GM19023 (cell line): ENCODE measurements at regions not wholly inside any gene's neighbourhood (a gene's known extent, or its start where the extent isn't known, plus 50 kb on each side); places are given as distances from the start of the nearest gene placed in this dataset.
"Not testable (repeated sequence)": the region's sequence is repeated elsewhere in the genome, so short reads cannot be mapped to it uniquely, and the experiment has no call there.

Experiments used
- ATAC-seq: cut with Tn5 transposase; IDR thresholded peaks from one replicate; pipeline ENCODE4 v1.9.1; 2021; ENCODE audit warnings: mild to moderate bottlenecking, moderate library complexity; ENCODE audit not compliant: unreplicated experiment

- ATAC-seq, result no peak
Measured at GRCh38 chr5:116953251-116953930, 378.8 kb upstream of the SEMA6A start.

DNA sequence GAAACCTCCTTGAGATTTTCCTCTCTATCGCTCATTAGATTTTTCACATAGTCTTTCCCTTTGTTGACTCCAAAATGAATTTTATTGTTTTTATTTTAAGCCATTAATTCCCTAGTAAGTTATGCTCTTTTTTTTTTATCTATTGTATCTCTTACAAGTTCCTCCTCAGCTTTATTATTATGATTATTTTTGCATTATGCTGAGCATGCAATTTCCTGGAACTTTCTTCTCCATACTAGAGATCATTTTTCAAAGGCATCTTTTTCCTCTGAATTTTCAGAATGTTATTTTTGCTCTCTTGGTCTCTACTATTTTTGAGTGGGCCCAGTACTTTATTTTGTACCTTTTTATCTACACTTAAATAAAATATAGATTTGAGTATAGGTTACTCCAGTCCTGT, 376.6 kb upstream of the SEMA6A start:
- ATAC-seq, result no peak

- ATAC-seq, result peak; percentile 100
Measured at GRCh38 chr5:116947691-116948528, 373.3 kb upstream of the SEMA6A start.

GRCh38 chr5:116945613-116946382, 371.2 kb upstream of the SEMA6A start:
- not testable (repeated sequence) for ATAC-seq

DNA sequence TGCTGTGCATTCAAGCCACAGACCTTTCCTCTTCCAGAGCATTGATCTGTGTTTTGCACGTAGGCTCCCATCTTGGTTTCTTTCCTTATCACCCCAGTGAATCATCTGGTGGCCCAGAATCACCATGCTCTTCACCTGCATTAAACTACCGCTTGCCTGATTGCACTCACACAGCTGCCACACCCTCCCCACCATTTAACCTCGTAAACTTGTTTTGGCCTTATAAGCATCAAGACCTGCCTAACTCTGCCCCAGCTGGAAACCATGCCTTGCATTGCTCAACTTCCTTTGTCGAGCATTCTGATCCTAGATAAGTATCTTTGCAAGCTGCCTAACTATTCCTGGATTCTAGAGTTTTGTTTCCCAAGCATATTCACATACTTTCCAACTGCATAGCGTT, 369.6 kb upstream of the SEMA6A start:
- no peak for ATAC-seq

GRCh38 chr5:116942622-116943021, 368.0 kb upstream of the SEMA6A start:
- no peak for ATAC-seq

DNA sequence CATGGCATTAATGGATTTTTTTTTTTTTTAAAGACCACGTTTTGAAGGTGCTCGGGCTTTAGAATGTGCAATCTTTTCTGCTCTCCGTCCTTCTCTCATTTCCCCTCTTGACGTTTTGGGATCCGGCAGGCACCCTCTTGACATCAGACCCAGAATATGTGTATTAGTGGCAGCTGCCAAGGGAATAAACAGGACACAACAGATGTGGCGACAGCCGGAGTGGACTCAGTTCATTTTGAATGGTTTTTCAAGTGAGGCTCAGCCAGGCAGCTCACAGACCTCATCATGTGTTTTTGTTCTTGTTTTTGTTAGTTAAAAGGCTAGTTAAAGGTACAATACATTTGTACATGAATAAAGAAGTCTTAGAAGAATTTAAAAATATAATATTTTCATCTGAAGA, 365.0 kb upstream of the SEMA6A start:
- ATAC-seq, result no peak

GRCh38 chr5:116938488-116938887, 363.9 kb upstream of the SEMA6A start:
- ATAC-seq, result no peak

DNA sequence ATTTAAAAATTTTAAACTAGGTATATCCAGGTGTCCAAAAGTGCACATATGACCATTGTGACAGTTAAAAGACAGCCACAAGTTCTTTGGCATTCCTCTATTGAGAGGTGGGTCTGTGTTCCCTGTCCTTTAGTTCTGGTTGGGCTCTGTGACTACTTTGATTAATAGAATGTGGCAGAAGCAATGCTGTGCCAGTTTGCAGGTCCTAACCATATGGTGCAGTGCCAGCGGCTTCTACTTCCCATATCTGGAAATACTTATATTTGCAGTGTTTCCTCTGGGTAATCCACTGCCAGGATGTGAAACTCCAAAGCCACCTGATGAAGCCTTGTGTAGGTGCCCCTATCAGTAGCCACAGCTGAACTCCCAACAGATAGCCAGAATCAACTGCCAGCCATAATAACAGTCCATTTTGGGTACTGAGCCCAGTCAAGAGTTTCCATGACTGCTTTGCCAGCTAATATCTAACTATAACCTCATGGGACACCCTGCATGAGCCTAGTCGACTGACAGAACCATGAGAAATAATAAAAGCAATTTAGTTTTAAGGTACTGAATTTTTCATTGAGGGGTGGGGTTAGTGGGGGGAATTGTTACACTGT, 361.0 kb upstream of the SEMA6A start:
- no peak for ATAC-seq

DNA sequence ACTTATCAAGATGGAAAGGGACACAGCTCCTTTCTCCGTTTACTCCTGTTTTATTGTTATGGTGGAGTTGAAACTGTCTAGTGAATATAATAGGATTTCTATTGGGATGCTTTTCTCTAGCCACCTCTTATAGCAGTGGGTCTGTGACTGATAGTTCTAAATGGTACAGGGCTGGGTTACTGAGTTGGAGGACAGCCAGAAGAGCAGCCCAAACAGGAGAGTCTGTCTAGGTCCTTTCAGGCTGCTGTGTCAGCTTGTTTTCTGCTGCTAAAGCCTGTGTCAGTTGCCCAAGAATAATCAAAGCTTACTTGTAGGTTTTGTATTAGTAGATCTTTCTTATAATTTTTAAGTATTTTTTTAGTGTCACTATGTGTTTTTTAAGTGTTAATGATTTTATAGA, 356.0 kb upstream of the SEMA6A start:
- no peak for ATAC-seq

DNA sequence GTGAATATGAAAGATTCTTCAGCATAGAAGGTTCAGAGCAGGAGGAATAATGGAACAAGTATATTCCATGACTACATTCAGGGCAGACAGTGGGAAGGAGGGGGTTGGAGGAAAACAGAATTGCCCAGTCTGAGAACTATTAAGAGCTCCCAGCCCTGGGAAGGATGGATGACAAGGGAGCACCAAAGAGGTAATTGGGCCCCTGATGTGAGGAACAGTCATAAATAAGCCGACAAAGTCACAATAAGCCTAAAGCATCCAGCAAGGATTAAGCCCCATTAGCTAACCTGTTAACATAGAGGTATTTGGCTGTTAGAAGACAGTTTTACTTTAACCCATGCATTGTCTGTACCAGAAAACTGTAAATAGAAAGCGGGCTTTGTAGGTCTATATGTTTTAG, 348.7 kb upstream of the SEMA6A start:
- ATAC-seq, result no peak

DNA sequence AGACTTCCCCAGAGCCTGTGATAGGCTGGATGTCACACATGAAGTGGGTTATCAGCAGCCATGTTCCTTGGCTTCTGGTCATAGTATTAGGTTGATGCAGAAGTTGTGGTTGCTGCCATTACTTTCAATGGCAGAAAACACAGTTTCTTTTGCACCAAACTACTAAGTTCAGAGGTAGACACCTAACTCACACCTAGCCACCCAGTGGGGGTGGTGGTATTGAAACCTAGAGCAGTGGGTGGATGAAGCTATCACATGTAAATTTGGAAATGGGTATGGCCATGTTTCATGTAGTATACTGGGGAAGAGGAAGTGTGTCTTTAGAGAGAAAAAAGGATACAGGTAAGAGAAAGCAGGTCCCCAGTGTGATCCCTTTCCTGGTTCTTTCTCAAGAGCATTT, 347.9 kb upstream of the SEMA6A start:
- peak; percentile 81 for ATAC-seq

DNA sequence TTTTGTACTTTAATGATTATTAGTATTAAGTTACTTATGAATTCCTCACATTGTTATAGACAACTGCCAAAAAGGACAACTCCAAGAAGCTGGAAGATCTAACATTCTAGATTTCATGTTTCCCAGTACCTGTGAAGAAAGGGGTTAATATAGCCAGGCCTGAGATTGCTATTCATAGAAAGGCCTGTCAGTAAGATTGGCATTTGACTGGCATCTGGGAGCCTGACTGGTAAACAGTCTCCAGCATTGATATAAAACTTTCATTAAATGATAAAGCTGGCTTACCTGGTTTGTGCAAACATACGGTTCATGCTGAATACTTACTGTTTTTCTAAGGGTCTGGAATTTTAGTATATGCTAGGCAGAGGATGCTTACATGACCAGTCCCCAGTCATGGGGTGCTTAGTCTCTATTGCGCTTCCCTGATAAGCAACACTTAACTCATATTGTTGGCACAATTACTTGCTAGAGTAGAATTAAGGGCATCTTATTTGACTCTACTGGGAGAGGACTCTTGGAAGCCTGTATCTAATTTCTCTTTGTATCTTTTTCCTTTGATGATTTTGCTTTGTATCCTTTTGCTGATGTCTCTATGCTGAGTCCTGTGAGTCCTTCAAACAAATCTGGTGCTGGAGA, 340.4 kb upstream of the SEMA6A start:
- no peak for ATAC-seq

GRCh38 chr5:116912221-116912620, 337.6 kb upstream of the SEMA6A start:
- no peak for ATAC-seq

- ATAC-seq, result no peak
Measured at GRCh38 chr5:116911074-116911473, 336.5 kb upstream of the SEMA6A start.

DNA sequence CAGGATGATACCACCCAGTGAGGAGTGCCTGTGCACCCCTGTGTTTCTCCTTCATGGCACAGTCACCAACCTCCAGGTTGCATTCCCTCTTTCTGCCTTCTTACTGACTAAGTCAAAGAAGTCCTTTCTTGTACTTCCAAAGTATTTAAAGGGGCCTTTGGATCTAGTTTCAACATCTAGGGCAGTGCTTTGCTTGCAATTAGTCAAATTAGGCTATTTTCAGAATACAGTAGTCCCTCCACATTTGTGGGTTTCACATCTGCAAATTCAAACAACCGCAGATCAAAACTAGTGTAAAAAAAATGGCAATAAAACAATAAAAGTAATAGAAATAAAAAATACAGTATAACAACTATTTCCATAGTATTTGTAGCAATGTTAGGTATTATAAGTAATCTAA, 333.9 kb upstream of the SEMA6A start:
- peak; percentile 60 for ATAC-seq

GRCh38 chr5:116905885-116906284, 331.3 kb upstream of the SEMA6A start:
- ATAC-seq, result no peak

- no peak for ATAC-seq
Measured at GRCh38 chr5:116900793-116901192, 326.2 kb upstream of the SEMA6A start.

- peak; percentile 62 for ATAC-seq
Measured at GRCh38 chr5:116898917-116899316, 324.3 kb upstream of the SEMA6A start.

DNA sequence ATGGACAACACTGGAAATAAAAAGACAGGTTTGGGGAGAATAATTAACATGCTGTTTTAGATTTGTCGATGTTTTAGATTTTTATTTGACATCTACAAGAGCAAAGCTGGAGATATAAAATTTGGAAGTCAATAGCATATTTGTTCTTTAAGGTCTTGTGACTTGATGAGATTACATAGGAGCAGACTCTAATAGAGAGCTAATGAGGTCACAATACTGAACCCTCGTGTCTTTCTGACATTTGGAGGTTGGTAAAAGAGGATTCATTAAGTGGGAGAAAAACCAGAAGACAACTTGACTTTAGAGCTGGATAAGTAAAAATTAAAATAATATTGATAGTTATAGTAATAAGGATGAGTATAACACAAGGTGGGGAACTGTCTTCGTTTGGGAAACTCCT, 322.7 kb upstream of the SEMA6A start:
- no peak for ATAC-seq

GRCh38 chr5:116896001-116896400, 321.4 kb upstream of the SEMA6A start:
- no peak for ATAC-seq
